ENCODE measurements at regions not wholly inside any gene's neighbourhood (a gene's known extent, or its start where the extent isn't known, plus 50 kb on each side); places are given as distances from the start of the nearest gene placed in this dataset.

- no peak for TF ChIP-seq ZNF274 (IDR thresholded peaks at IDR 0.05; ENCODE audit: insufficient read depth, insufficient read length)
- no peak for TF ChIP-seq RAD21 (IDR thresholded peaks at IDR 0.05; ENCODE audit: insufficient read depth, low read depth, low read length)
- no peak for TF ChIP-seq TBL1XR1 (IDR thresholded peaks at IDR 0.05; ENCODE audit: low read depth, low read length)
- no peak for TF ChIP-seq FOXM1 (IDR thresholded peaks at IDR 0.05; ENCODE audit: low read depth, low read length)
- TF ChIP-seq POLR2A (IDR thresholded peaks at IDR 0.05; ENCODE audit: low read depth, low read length) = no peak
- no peak for TF ChIP-seq CTCF (IDR thresholded peaks at IDR 0.05 in 2 of 3, conservative IDR thresholded peaks at IDR 0.05 in 1 of 3; ENCODE audit: control insufficient read depth in 2 of 3, extremely low read depth in 1 of 3, insufficient read depth in 1 of 3, low read depth in 3 of 3, low read length in 3 of 3)
- TF ChIP-seq EZH2 (IDR thresholded peaks at IDR 0.05; ENCODE audit: borderline replicate concordance, control insufficient read depth, low read depth, low read length) = no peak
- no peak for TF ChIP-seq TAF1 (IDR thresholded peaks at IDR 0.05; ENCODE audit: borderline replicate concordance, low read depth, low read length)
- TF ChIP-seq SMAD1 (IDR thresholded peaks at IDR 0.05; ENCODE audit: low read depth, partially characterized antibody) = no peak
- no peak for TF ChIP-seq CBFB (IDR thresholded peaks at IDR 0.05; ENCODE audit: low read depth)
- TF ChIP-seq CREB1 (IDR thresholded peaks at IDR 0.05; ENCODE audit: low read depth) = no peak
Observed at GRCh38 chr6:160895562-160895961, 96.0 kb upstream of the MAP3K4 start.

Measured in GM12878 (cell line).